Right atrium auricular region (tissue), 2 donors: ENCODE measurements at regions not wholly inside any gene's neighbourhood (a gene's known extent, or its start where the extent isn't known, plus 50 kb on each side); places are given as distances from the start of the nearest gene placed in this dataset.

Experiments used
- DNase-seq: peaks from one replicate; pipeline ENCODE4 v3.0.0-alpha.2; 2019; ENCODE audit warnings: low spot score
- H3K27ac ChIP-seq, 2 donors: fragments of 200-600 bp; sonication (generic); 1 replicate in 1 of 2; 2 replicates in 1 of 2; pipeline ENCODE4 v1.5.1; 2016 to 2019
- H3K27me3 ChIP-seq, 2 donors: fragments of 200-600 bp; sonication (generic); one replicate each; pipeline versions ENCODE4 v1.5.1 to v1.6.0; 2017 to 2019
- H3K36me3 ChIP-seq: fragments of 200-600 bp; sonication (generic); one replicate; pipeline ENCODE4 v1.5.1; 2016
- H3K4me1 ChIP-seq, 2 donors: fragments of 200-600 bp; sonication (generic); one replicate each; pipeline versions ENCODE4 v1.5.1 to v1.6.0; 2017 to 2019
- H3K4me3 ChIP-seq, 2 donors: fragments of 200-600 bp; sonication (generic); 1 replicate in 1 of 2; 2 replicates in 1 of 2; pipeline ENCODE4 v1.5.1; 2017 to 2019; ENCODE audit warnings: mild to moderate bottlenecking in 1 of 2, moderate library complexity in 1 of 2
- H3K9me3 ChIP-seq, 2 donors: fragments of 200-600 bp; sonication (generic); one replicate each; pipeline ENCODE4 v1.5.1; 2019
- CTCF ChIP-seq, 2 donors: fragments of 200-600 bp; sonication (generic); IDR thresholded peaks; one replicate each; pipeline ENCODE4 v1.5.1; 2019; ENCODE audit warnings: antibody characterized with exemption in 2 of 2

GRCh38 chr12:87618199-87618598, 411.0 kb downstream of the C12orf50 start:
- no peaks in the 10 kb centered on the region for H3K36me3 ChIP-seq
- no peak overlapping the region for H3K27ac ChIP-seq
- no peak for TF ChIP-seq CTCF (IDR thresholded peaks at IDR 0.05)
- no peaks in the 10 kb centered on the region for H3K27me3 ChIP-seq
- no peak for DNase-seq
- H3K4me3 ChIP-seq, result no peak overlapping the region
- no peaks in the 10 kb centered on the region for H3K4me1 ChIP-seq
- no peaks in the 10 kb centered on the region for H3K9me3 ChIP-seq

GRCh38 chr12:87612996-87613395, 416.2 kb downstream of the C12orf50 start:
- no peak overlapping the region for H3K27ac ChIP-seq
- H3K4me3 ChIP-seq, result no peak overlapping the region
- DNase-seq, result no peak
- no peaks in the 10 kb centered on the region for H3K36me3 ChIP-seq
- no peaks in the 10 kb centered on the region for H3K9me3 ChIP-seq
- H3K27me3 ChIP-seq, result no peaks in the 10 kb centered on the region
- H3K4me1 ChIP-seq, result no peaks in the 10 kb centered on the region
- TF ChIP-seq CTCF (IDR thresholded peaks at IDR 0.05), result no peak

GRCh38 chr12:87608321-87608720, 420.9 kb downstream of the C12orf50 start:
- no peak for DNase-seq
- no peaks in the 10 kb centered on the region for H3K36me3 ChIP-seq
- H3K27ac ChIP-seq, result no peak overlapping the region
- H3K9me3 ChIP-seq, result no peaks in the 10 kb centered on the region
- no peaks in the 10 kb centered on the region for H3K4me1 ChIP-seq
- no peaks in the 10 kb centered on the region for H3K27me3 ChIP-seq
- no peak overlapping the region for H3K4me3 ChIP-seq
- TF ChIP-seq CTCF (IDR thresholded peaks at IDR 0.05), result no peak

- H3K27me3 ChIP-seq, result no peaks in the 10 kb centered on the region
- no peak for TF ChIP-seq CTCF (IDR thresholded peaks at IDR 0.05)
- H3K36me3 ChIP-seq, result no peaks in the 10 kb centered on the region
- H3K9me3 ChIP-seq, result no peaks in the 10 kb centered on the region
- no peak for DNase-seq
- H3K4me1 ChIP-seq, result no peaks in the 10 kb centered on the region
- H3K4me3 ChIP-seq, result no peak overlapping the region
- H3K27ac ChIP-seq, result no peak overlapping the region
Measured at GRCh38 chr12:87603727-87604126, 425.5 kb downstream of the C12orf50 start.

GRCh38 chr12:87599459-87599858, 429.7 kb downstream of the C12orf50 start:
- Histone ChIP-seq H3K27ac (no peak overlapping the region), H3K4me3 (no peak overlapping the region), H3K4me1 (no peaks in the 10 kb centered on the region), H3K36me3 (no peaks in the 10 kb centered on the region), H3K9me3 (no peaks in the 10 kb centered on the region), H3K27me3 (no peaks in the 10 kb centered on the region)
- no peak for DNase-seq
- no peak for TF ChIP-seq CTCF (IDR thresholded peaks at IDR 0.05)

- Histone ChIP-seq H3K27ac (no peak overlapping the region), H3K4me3 (no peak overlapping the region), H3K4me1 (no peaks in the 10 kb centered on the region), H3K36me3 (no peaks in the 10 kb centered on the region), H3K27me3 (no peaks in the 10 kb centered on the region), H3K9me3 (no peaks in the 10 kb centered on the region)
- no peak for TF ChIP-seq CTCF (IDR thresholded peaks at IDR 0.05)
- DNase-seq, result no peak
Measured at GRCh38 chr12:87597114-87597513, 432.1 kb downstream of the C12orf50 start.
